ENCODE measurements at regions not wholly inside any gene's neighbourhood (a gene's known extent, or its start where the extent isn't known, plus 50 kb on each side); places are given as distances from the start of the nearest gene placed in this dataset.

DNA sequence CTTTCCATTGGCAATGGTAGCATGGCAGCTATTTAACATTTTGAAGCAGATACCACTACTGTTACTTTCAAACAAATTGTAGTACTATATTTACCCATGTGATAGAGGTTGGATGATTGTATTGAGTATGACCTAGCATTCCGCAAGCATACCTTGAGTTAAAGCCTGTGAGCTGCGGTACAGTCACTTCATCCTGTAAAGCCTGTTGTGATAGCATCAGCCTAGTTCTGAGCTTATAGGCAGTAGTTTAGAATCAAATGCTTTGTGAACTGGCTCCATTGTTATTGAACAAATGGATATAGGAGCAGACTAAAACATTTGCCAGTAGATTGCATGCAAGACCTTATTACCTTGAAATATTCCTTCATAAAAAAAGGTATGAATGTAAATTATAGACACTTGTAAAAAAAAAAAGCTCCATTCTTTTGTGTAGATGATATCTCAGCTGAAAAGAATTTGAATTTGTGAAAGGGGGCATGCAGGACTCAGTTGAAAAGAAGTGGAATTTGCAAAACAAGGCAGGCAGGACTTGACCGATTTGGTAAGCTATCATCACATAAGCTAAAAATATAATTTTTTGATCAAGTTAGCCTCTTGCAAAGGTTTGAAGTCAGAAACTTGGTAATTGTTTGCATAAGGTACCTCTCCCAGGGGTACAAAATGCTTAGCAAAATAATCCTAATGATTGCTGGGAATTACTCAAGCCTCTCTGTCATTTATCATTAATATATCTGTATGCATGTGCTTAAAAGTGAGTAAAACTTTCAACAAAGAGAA lies 138.5 kb upstream of the ITGA4 start:
- TF ChIP-seq, protein P1, sequence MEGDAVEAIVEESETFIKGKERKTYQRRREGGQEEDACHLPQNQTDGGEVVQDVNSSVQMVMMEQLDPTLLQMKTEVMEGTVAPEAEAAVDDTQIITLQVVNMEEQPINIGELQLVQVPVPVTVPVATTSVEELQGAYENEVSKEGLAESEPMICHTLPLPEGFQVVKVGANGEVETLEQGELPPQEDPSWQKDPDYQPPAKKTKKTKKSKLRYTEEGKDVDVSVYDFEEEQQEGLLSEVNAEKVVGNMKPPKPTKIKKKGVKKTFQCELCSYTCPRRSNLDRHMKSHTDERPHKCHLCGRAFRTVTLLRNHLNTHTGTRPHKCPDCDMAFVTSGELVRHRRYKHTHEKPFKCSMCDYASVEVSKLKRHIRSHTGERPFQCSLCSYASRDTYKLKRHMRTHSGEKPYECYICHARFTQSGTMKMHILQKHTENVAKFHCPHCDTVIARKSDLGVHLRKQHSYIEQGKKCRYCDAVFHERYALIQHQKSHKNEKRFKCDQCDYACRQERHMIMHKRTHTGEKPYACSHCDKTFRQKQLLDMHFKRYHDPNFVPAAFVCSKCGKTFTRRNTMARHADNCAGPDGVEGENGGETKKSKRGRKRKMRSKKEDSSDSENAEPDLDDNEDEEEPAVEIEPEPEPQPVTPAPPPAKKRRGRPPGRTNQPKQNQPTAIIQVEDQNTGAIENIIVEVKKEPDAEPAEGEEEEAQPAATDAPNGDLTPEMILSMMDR (IDR thresholded peaks at IDR 0.05), result no peak
- TF ChIP-seq POLR2A (IDR thresholded peaks at IDR 0.05; ENCODE audit: low read depth) (no peak), POLR2AphosphoS5 (IDR thresholded peaks at IDR 0.05) (no peak), EP300 (IDR thresholded peaks at IDR 0.05) (no peak)

Data from esophagus muscularis mucosa (tissue), 4 donors.